OCI-LY1 (cell line): ENCODE measurements at regions not wholly inside any gene's neighbourhood (a gene's known extent, or its start where the extent isn't known, plus 50 kb on each side); places are given as distances from the start of the nearest gene placed in this dataset.

Source experiments
- H2AFZ ChIP-seq: fragments of 200-600 bp; sonication (generic), shearing (Covaris generic); 2 replicates; pipeline ENCODE4 v1.6.0; 2014; ENCODE audit warnings: antibody characterized with exemption, mild to moderate bottlenecking, low read length
- H3F3A ChIP-seq: fragments of 200-600 bp; sonication (generic), shearing (Covaris generic); 2 replicates; pipeline ENCODE4 v1.6.0; 2014; ENCODE audit warnings: mild to moderate bottlenecking, antibody characterized with exemption, low read length, moderate library complexity; ENCODE audit not compliant: insufficient read depth
- H3K27ac ChIP-seq: fragments of 200-600 bp; sonication (generic); 2 replicates; pipeline ENCODE4 v1.5.1; 2014; ENCODE audit warnings: low read length, mixed run types, mild to moderate bottlenecking, low read depth; ENCODE audit not compliant: poor library complexity, severe bottlenecking
- H3K27me3 ChIP-seq: fragments of 200-600 bp; sonication (generic); 2 replicates; pipeline ENCODE4 v1.6.0; 2014; ENCODE audit warnings: antibody characterized with exemption, mild to moderate bottlenecking, low read length, moderate library complexity; ENCODE audit not compliant: insufficient read depth
- H3K36me3 ChIP-seq: fragments of 200-600 bp; sonication (generic); 2 replicates; pipeline ENCODE4 v1.6.1; 2014; ENCODE audit warnings: mild to moderate bottlenecking, antibody characterized with exemption, low read length, moderate library complexity, mixed read lengths; ENCODE audit not compliant: insufficient read depth
- H3K4me1 ChIP-seq: fragments of 200-600 bp; sonication (generic); 2 replicates; pipeline ENCODE4 v1.5.1; 2014; ENCODE audit warnings: mild to moderate bottlenecking, low read length, moderate library complexity; ENCODE audit not compliant: insufficient read depth, severe bottlenecking
- H3K4me2 ChIP-seq: fragments of 200-600 bp; sonication (generic), shearing (Covaris generic); 2 replicates; pipeline ENCODE4 v1.6.1; 2014; ENCODE audit warnings: low read length
- H3K4me3 ChIP-seq: fragments of 200-600 bp; sonication (generic); 2 replicates; pipeline ENCODE4 v1.5.1; 2014; ENCODE audit warnings: low read length, low read depth, mild to moderate bottlenecking, mixed read lengths; ENCODE audit not compliant: poor library complexity, severe bottlenecking
- H3K79me2 ChIP-seq: fragments of 200-600 bp; shearing (Covaris generic); 2 replicates; pipeline ENCODE4 v1.6.1; 2016; ENCODE audit warnings: mixed run types, low read length, mixed read lengths; ENCODE audit not compliant: insufficient read depth
- H3K9ac ChIP-seq: fragments of 200-600 bp; sonication (generic), shearing (Covaris generic); 2 replicates; pipeline ENCODE4 v1.6.1; 2014; ENCODE audit warnings: mild to moderate bottlenecking, low read length, mixed read lengths
- H3K9me2 ChIP-seq: fragments of 200-600 bp; sonication (generic), shearing (Covaris generic); 2 replicates; pipeline ENCODE4 v1.6.1; 2014; ENCODE audit warnings: low read depth, mild to moderate bottlenecking, low read length, mixed read lengths
- H3K9me3 ChIP-seq: fragments of 200-600 bp; shearing (Covaris generic); 2 replicates; pipeline ENCODE4 v1.6.1; 2014; ENCODE audit warnings: low read length, mixed read lengths
- H4K20me1 ChIP-seq: fragments of 200-600 bp; sonication (generic), shearing (Covaris generic); 2 replicates; pipeline ENCODE4 v1.6.0; 2016; ENCODE audit warnings: mild to moderate bottlenecking, low read length; ENCODE audit not compliant: insufficient read depth
- CTCF ChIP-seq: fragments of 200-600 bp; sonication (generic), shearing (Covaris generic); IDR thresholded peaks from 2 replicates; pipeline ENCODE4 v1.5.1; 2017; ENCODE audit warnings: mild to moderate bottlenecking, antibody characterized with exemption, low read length, moderate library complexity, mixed read lengths
- EZH2 ChIP-seq: fragments of 200-600 bp; sonication (generic), shearing (Covaris generic); IDR thresholded peaks from 2 replicates; pipeline ENCODE4 v1.8.0; 2017; ENCODE audit warnings: borderline replicate concordance, mixed run types, mild to moderate bottlenecking, antibody characterized with exemption, low read length, moderate library complexity, mixed read lengths

- no peaks in the 10 kb centered on the region for H3K9me3 ChIP-seq
- no peaks in the 10 kb centered on the region for H4K20me1 ChIP-seq
These were observed 59.1 kb downstream of the FOXA2 start for GRCh38 chr20:22525069-22525820.

GRCh38 chr20:22524393-22525015, 59.9 kb downstream of the FOXA2 start:
- Histone ChIP-seq H4K20me1 (no peaks in the 10 kb centered on the region), H3K36me3 (no peaks in the 10 kb centered on the region), H3K9me3 (no peaks in the 10 kb centered on the region), H3K79me2 (no peaks in the 10 kb centered on the region), H3K4me2 (no peak overlapping the region), H3K27me3 (no peaks in the 10 kb centered on the region), H3F3A (no peaks in the 10 kb centered on the region), H3K9me2 (no peaks in the 10 kb centered on the region), H3K4me1 (no peaks in the 10 kb centered on the region), H3K4me3 (no peak overlapping the region), H3K9ac (no peak overlapping the region), H2AFZ (no peak overlapping the region), H3K27ac (no peak overlapping the region)
- TF ChIP-seq CTCF, result no peak
- no peak for TF ChIP-seq EZH2

More at GRCh38 chr20:22525069-22525820, 59.1 kb downstream of the FOXA2 start:
- no peak overlapping the region for H3K4me3 ChIP-seq
- H3K9ac ChIP-seq, result no peak overlapping the region
- no peaks in the 10 kb centered on the region for H3K79me2 ChIP-seq
- H3F3A ChIP-seq, result no peaks in the 10 kb centered on the region
- no peaks in the 10 kb centered on the region for H3K9me2 ChIP-seq
- H3K4me1 ChIP-seq, result no peaks in the 10 kb centered on the region
- no peaks in the 10 kb centered on the region for H3K36me3 ChIP-seq
- H2AFZ ChIP-seq, result no peak overlapping the region
- H3K27ac ChIP-seq, result no peak overlapping the region
- no peak overlapping the region for H3K4me2 ChIP-seq
- no peaks in the 10 kb centered on the region for H3K27me3 ChIP-seq
- TF ChIP-seq CTCF, result no peak
- no peak for TF ChIP-seq EZH2

- no peaks in the 10 kb centered on the region for H3K4me1 ChIP-seq
- H4K20me1 ChIP-seq, result no peaks in the 10 kb centered on the region
- no peaks in the 10 kb centered on the region for H3K79me2 ChIP-seq
- no peaks in the 10 kb centered on the region for H3K9me2 ChIP-seq
- TF ChIP-seq CTCF (no peak), EZH2 (no peak)
- no peaks in the 10 kb centered on the region for H3K27me3 ChIP-seq
- no peaks in the 10 kb centered on the region for H3F3A ChIP-seq
- H3K36me3 ChIP-seq, result no peaks in the 10 kb centered on the region
- H2AFZ ChIP-seq, result no peak overlapping the region
- no peak overlapping the region for H3K4me3 ChIP-seq
- H3K9me3 ChIP-seq, result no peaks in the 10 kb centered on the region
- no peak overlapping the region for H3K9ac ChIP-seq
- H3K4me2 ChIP-seq, result no peak overlapping the region
- H3K27ac ChIP-seq, result no peak overlapping the region
These were observed 60.6 kb downstream of the FOXA2 start for GRCh38 chr20:22523499-22524392.
